Immature natural killer cell (primary cell): ENCODE measurements at regions not wholly inside any gene's neighbourhood (a gene's known extent, or its start where the extent isn't known, plus 50 kb on each side); places are given as distances from the start of the nearest gene placed in this dataset.

ENCODE experiments used
- DNase-seq, 3 donors: peaks; one replicate each; pipeline ENCODE4 v3.0.0; 2022; ENCODE audit warnings: mixed read lengths in 1 of 3
- H3K27ac Mint-ChIP-seq, 6 donors: one replicate each; pipeline ENCODE4 v1.8.0; 2020; ENCODE audit warnings: mixed read lengths in 6 of 6, mild to moderate bottlenecking in 5 of 6, inconsistent platforms in 4 of 6, moderate library complexity in 3 of 6
- H3K27me3 Mint-ChIP-seq, 3 donors: one replicate each; pipeline ENCODE4 v1.8.0; 2020 to 2021; ENCODE audit warnings: low read depth in 3 of 3, mild to moderate bottlenecking in 3 of 3, mixed read lengths in 3 of 3, moderate library complexity in 3 of 3, inconsistent platforms in 1 of 3
- H3K36me3 Mint-ChIP-seq, 3 donors: one replicate each; pipeline ENCODE4 v1.8.0; 2020; ENCODE audit warnings: mixed read lengths in 3 of 3, inconsistent platforms in 2 of 3, mild to moderate bottlenecking in 2 of 3
- H3K4me1 Mint-ChIP-seq, 2 donors: one replicate each; pipeline ENCODE4 v1.8.0; 2020; ENCODE audit warnings: inconsistent platforms in 2 of 2, mild to moderate bottlenecking in 2 of 2, mixed read lengths in 2 of 2, moderate library complexity in 1 of 2
- H3K4me3 Mint-ChIP-seq, 5 donors: one replicate each; pipeline ENCODE4 v1.8.0; 2020; ENCODE audit warnings: mild to moderate bottlenecking in 5 of 5, mixed read lengths in 5 of 5, inconsistent platforms in 3 of 5, moderate library complexity in 3 of 5
- H3K9me3 Mint-ChIP-seq, 6 donors: one replicate each; pipeline ENCODE4 v1.8.0; 2020; ENCODE audit warnings: mild to moderate bottlenecking in 6 of 6, mixed read lengths in 6 of 6, inconsistent platforms in 4 of 6, moderate library complexity in 3 of 6

- H3K27me3 Mint-ChIP-seq, result peaks cover 3 to 18% (median 4%) of the 10 kb centered on the region in 3 donors
- no peaks in the 10 kb centered on the region for H3K9me3 Mint-ChIP-seq
Observed at GRCh38 chr22:49354516-49355210, 473.0 kb downstream of the BRD1 start.

GRCh38 chr22:49353235-49353634 lies 474.4 kb downstream of the BRD1 start:
- no peaks in the 10 kb centered on the region for H3K4me1 Mint-ChIP-seq
- H3K27ac Mint-ChIP-seq, result no peak overlapping the region
- no peak overlapping the region for H3K4me3 Mint-ChIP-seq
- no peak for DNase-seq
- H3K36me3 Mint-ChIP-seq, result no peaks in the 10 kb centered on the region
- H3K9me3 Mint-ChIP-seq, result no peaks in the 10 kb centered on the region
- peaks cover 3 to 13% (median 4%) of the 10 kb centered on the region in 3 donors for H3K27me3 Mint-ChIP-seq

More at GRCh38 chr22:49354516-49355210, 473.0 kb downstream of the BRD1 start:
- H3K36me3 Mint-ChIP-seq, result no peaks in the 10 kb centered on the region
- no peak for DNase-seq
- H3K4me3 Mint-ChIP-seq, result no peak overlapping the region
- H3K27ac Mint-ChIP-seq, result no peak overlapping the region
- no peaks in the 10 kb centered on the region for H3K4me1 Mint-ChIP-seq

DNA sequence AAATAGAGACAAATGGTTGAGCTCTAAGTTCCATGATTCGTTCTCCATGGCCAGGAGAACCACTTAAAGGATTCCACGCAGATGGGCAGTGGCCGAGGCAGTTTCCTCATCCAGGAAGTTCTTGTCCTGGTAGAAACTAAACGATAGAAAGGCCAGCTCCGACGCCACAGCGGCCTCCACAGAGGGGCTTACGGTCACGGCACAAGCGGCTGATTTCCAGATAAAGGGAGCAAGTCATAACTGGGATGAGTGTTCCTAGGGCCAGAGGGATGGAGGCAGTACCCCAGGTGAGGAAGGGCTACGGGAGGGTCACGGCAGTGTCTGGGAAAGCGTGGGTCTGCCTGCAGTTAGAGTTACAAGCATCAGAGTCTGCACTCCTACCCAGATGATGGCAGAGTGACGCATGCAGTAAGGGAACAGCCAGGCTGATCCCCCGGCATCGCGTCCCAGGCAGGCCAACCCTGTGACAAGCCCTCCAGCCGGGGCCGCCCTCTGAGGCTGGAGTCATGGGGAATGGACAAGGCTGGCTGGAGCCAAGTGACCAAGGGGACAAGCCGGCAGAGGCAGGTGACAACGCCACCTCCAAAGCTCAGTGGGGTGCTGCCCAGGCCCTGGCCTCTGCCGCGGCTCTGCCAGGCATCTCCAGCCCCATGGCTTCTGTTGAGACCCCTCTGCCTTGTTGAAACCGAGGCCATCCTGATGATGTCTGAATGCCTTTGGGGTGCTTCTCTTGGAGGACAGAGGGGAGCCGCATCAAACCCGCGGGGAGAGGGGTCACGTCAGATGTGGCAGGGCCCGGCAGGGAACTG lies 475.1 kb downstream of the BRD1 start:
- no peak for DNase-seq
- Mint-ChIP-seq H3K27ac (no peak overlapping the region), H3K4me3 (no peak overlapping the region), H3K27me3 (peaks cover 4 to 15% (median 5%) of the 10 kb centered on the region in 3 donors), H3K9me3 (no peaks in the 10 kb centered on the region), H3K4me1 (no peaks in the 10 kb centered on the region), H3K36me3 (no peaks in the 10 kb centered on the region)

- no peaks in the 10 kb centered on the region for H3K9me3 Mint-ChIP-seq
- H3K27ac Mint-ChIP-seq, result no peak overlapping the region
- H3K36me3 Mint-ChIP-seq, result no peaks in the 10 kb centered on the region
- no peaks in the 10 kb centered on the region for H3K4me1 Mint-ChIP-seq
- no peak for DNase-seq
- no peak overlapping the region for H3K4me3 Mint-ChIP-seq
- H3K27me3 Mint-ChIP-seq, result peaks cover 2 to 15% (median 5%) of the 10 kb centered on the region in 3 donors
Observed at GRCh38 chr22:49351761-49352227, 475.9 kb downstream of the BRD1 start.

GRCh38 chr22:49350441-49351121 lies 477.1 kb downstream of the BRD1 start:
- Mint-ChIP-seq H3K27me3 (peaks cover 4 to 12% (median 5%) of the 10 kb centered on the region in 3 donors), H3K9me3 (no peaks in the 10 kb centered on the region), H3K4me1 (no peaks in the 10 kb centered on the region), H3K4me3 (no peak overlapping the region), H3K36me3 (no peaks in the 10 kb centered on the region), H3K27ac (no peak overlapping the region)
- no peak for DNase-seq

GRCh38 chr22:49349841-49350381 lies 477.8 kb downstream of the BRD1 start:
- H3K36me3 Mint-ChIP-seq, result no peaks in the 10 kb centered on the region
- no peak overlapping the region for H3K27ac Mint-ChIP-seq
- no peaks in the 10 kb centered on the region for H3K4me1 Mint-ChIP-seq
- no peaks in the 10 kb centered on the region for H3K9me3 Mint-ChIP-seq
- no peak overlapping the region for H3K4me3 Mint-ChIP-seq
- peaks cover 4 to 11% (median 5%) of the 10 kb centered on the region in 3 donors for H3K27me3 Mint-ChIP-seq
- no peak for DNase-seq

DNA sequence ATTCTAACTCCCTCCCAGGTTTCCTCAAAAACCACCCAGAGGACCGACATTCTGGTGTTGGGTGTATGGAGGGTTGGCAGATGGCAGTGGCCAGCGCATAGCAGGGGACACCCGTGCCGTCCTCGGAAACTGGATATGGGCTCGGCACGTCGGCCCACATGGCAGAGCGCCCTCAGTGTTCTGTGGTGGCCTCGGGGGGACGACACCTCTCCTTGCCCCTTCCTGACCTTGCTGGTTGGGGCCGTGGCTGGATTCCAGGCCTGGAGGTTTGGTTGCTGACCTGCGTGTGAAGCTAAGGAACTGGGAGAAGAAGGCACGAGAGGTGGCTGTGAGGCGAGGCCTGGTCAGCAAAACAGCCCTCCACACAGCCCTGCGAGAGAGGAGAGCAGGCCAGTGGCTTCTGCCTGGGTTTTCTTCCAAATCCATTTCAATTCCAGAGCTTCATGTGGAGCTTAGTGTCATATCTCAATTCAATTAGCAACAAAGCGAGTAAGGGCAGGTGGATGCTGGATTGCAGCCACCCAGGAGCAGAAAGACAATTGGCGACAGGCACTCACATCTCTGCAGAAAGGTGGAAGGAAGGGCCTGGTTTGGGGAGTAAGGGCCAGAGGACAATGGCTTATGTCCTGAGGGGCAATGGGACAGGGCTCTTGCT lies 478.4 kb downstream of the BRD1 start:
- Mint-ChIP-seq H3K36me3 (no peaks in the 10 kb centered on the region), H3K27ac (peak overlapping the region in 1 of 6 donors; percentile 6), H3K4me1 (no peaks in the 10 kb centered on the region), H3K4me3 (no peak overlapping the region), H3K27me3 (peaks cover 4 to 8% (median 5%) of the 10 kb centered on the region in 3 donors), H3K9me3 (no peaks in the 10 kb centered on the region)
- DNase-seq, result no peak

GRCh38 chr22:49348631-49349030 lies 479.0 kb downstream of the BRD1 start:
- Mint-ChIP-seq H3K4me1 (no peaks in the 10 kb centered on the region), H3K27me3 (peaks cover 4 to 7% (median 4%) of the 10 kb centered on the region in 3 donors)

DNA sequence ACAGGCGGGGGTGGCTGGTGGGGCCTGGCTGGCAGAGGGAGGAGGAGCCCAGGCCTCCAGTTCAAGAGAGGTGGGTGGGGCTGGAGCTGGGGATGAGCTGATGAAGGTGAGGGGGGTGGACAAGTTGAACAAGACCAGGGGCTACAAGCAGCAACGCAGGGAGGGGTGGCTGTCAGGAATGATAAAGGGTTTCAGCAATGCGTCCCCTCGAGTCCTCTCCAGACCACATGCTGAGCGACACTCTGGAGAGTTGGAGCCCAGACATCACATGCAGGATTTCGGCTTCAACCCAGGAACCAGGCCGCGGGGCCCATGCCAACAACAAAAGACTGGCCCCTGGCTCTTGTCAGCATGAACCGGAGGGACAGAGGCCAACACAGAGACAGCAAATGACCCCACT lies 480.3 kb downstream of the BRD1 start:
- Mint-ChIP-seq H3K9me3 (no peaks in the 10 kb centered on the region), H3K4me3 (no peak overlapping the region), H3K36me3 (no peaks in the 10 kb centered on the region), H3K4me1 (no peaks in the 10 kb centered on the region), H3K27me3 (peaks cover 4 to 6% (median 5%) of the 10 kb centered on the region in 3 donors), H3K27ac (no peak overlapping the region)
- no peak for DNase-seq

More at GRCh38 chr22:49348631-49349030, 479.0 kb downstream of the BRD1 start:
- Mint-ChIP-seq H3K9me3 (no peaks in the 10 kb centered on the region), H3K27ac (no peak overlapping the region), H3K36me3 (no peaks in the 10 kb centered on the region), H3K4me3 (no peak overlapping the region)
- no peak for DNase-seq

DNA sequence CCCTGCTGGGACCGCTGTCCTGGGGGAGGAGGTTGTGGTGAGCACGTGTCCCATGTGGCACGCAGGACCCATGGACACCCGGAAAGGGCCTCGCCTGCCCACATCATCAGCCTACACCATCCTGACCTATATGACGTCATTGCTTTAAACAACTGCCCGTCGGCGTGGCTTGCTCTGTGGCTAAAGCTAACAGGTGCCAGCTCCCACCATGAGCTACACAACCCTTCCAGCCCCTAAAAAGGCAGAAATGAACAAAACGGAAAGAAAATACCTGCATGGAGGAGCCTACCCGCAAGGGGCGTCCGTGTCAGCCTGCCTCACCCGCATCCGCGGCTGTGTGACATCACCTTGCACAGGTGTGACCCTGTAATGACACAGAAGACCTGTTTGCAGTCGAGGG lies 481.8 kb downstream of the BRD1 start:
- H3K4me1 Mint-ChIP-seq, result no peaks in the 10 kb centered on the region
- DNase-seq, result no peak
- peak overlapping the region in 1 of 6 donors; percentile 6 for H3K27ac Mint-ChIP-seq
- H3K9me3 Mint-ChIP-seq, result no peaks in the 10 kb centered on the region
- H3K27me3 Mint-ChIP-seq, result peaks cover 4 to 6% (median 4%) of the 10 kb centered on the region in 3 donors
- no peaks in the 10 kb centered on the region for H3K36me3 Mint-ChIP-seq
- no peak overlapping the region for H3K4me3 Mint-ChIP-seq

- H3K36me3 Mint-ChIP-seq, result no peaks in the 10 kb centered on the region
- DNase-seq, result no peak
- H3K4me3 Mint-ChIP-seq, result no peak overlapping the region
- H3K27me3 Mint-ChIP-seq, result peaks cover 4 to 6% (median 6%) of the 10 kb centered on the region in 3 donors
- no peaks in the 10 kb centered on the region for H3K9me3 Mint-ChIP-seq
- no peak overlapping the region for H3K27ac Mint-ChIP-seq
- H3K4me1 Mint-ChIP-seq, result no peaks in the 10 kb centered on the region
Observed at GRCh38 chr22:49344656-49345055, 483.0 kb downstream of the BRD1 start.

- no peaks in the 10 kb centered on the region for H3K36me3 Mint-ChIP-seq
- no peak for DNase-seq
- H3K4me1 Mint-ChIP-seq, result no peaks in the 10 kb centered on the region
- no peak overlapping the region for H3K27ac Mint-ChIP-seq
- no peaks in the 10 kb centered on the region for H3K9me3 Mint-ChIP-seq
- peaks cover 6 to 8% (median 7%) of the 10 kb centered on the region in 3 donors for H3K27me3 Mint-ChIP-seq
- H3K4me3 Mint-ChIP-seq, result no peak overlapping the region
Observed at GRCh38 chr22:49344161-49344560, 483.5 kb downstream of the BRD1 start.

DNA sequence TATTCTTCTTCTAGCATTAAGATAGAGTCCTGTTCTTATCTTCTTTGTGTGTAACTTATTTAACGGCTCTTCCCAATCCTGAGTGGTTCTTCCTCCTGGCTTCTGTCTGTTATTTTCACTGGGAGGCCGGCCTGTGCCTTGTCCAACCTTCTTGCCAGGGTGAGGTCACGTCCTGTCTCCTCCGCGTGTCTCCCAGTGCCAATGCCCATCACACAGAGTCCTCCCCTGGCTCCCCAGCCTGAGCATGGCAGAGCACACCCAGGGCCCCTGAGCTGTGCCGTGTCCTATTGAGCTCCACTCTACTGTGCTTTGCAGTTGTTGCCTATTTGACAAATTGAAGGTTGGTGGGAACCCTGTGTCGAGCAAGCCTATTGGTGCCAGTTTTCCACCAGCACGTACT lies 487.3 kb downstream of the BRD1 start:
- no peaks in the 10 kb centered on the region for H3K36me3 Mint-ChIP-seq
- no peak for DNase-seq
- H3K4me1 Mint-ChIP-seq, result no peaks in the 10 kb centered on the region
- H3K4me3 Mint-ChIP-seq, result no peak overlapping the region
- H3K9me3 Mint-ChIP-seq, result no peaks in the 10 kb centered on the region
- H3K27me3 Mint-ChIP-seq, result peaks cover 3 to 11% (median 7%) of the 10 kb centered on the region in 3 donors
- peak overlapping the region in 1 of 6 donors; percentile 56 for H3K27ac Mint-ChIP-seq
